CD4-positive, alpha-beta memory T cell (primary cell): ENCODE measurements at regions not wholly inside any gene's neighbourhood (a gene's known extent, or its start where the extent isn't known, plus 50 kb on each side); places are given as distances from the start of the nearest gene placed in this dataset.

ENCODE experiments used
- CTCF ChIA-PET: fragments of 350-600 bp; sonication (Branson Sonifier 250); formaldehyde crosslinking; loops from one replicate; lab custom pipeline; 2021; ENCODE audit warnings: inconsistent platforms; ENCODE audit not compliant: partially characterized antibody; lab: Charles Lee
- POLR2A ChIA-PET: fragments of 350-600 bp; sonication (Branson Sonifier 250); formaldehyde crosslinking; loops from one replicate; lab custom pipeline; 2021; ENCODE audit not compliant: partially characterized antibody; lab: Charles Lee
- DNase-seq, 5 donors: peaks; one replicate each; pipeline versions ENCODE4 v3.0.0 to v3.0.0-alpha.2; 2020 to 2022; ENCODE audit warnings: mixed read lengths in 1 of 5
- H3K27ac ChIP-seq: one replicate; pipeline ENCODE4 v1.7.0; 2013; ENCODE audit warnings: low read depth, low read length
- H3K27me3 ChIP-seq: 2 replicates; pipeline ENCODE4 v1.7.0; 2013; ENCODE audit warnings: mild to moderate bottlenecking, low read length, moderate library complexity; ENCODE audit not compliant: insufficient read depth
- H3K36me3 ChIP-seq: 2 replicates; pipeline ENCODE4 v1.7.0; 2013; ENCODE audit warnings: mild to moderate bottlenecking, low read length, moderate library complexity; ENCODE audit not compliant: insufficient read depth
- H3K4me1 ChIP-seq: 2 replicates; pipeline ENCODE4 v1.7.0; 2013; ENCODE audit warnings: mild to moderate bottlenecking, low read length, moderate library complexity; ENCODE audit not compliant: insufficient read depth
- H3K4me3 ChIP-seq, 2 donors: one replicate each; pipeline ENCODE4 v1.7.0; 2013; ENCODE audit warnings: low read length in 2 of 2, mild to moderate bottlenecking in 1 of 2
- H3K9me3 ChIP-seq, 2 donors: one replicate each; pipeline ENCODE4 v1.7.0; 2013; ENCODE audit warnings: low read length in 2 of 2, control low read depth in 1 of 2; ENCODE audit not compliant: control insufficient read depth in 1 of 2
- H3K27ac Mint-ChIP-seq, 7 donors: one replicate each; pipeline ENCODE4 v1.8.0; 2020 to 2021; ENCODE audit warnings: mixed read lengths in 7 of 7, mild to moderate bottlenecking in 6 of 7, inconsistent platforms in 3 of 7, moderate library complexity in 3 of 7
- H3K27me3 Mint-ChIP-seq, 2 donors: one replicate each; pipeline ENCODE4 v1.8.0; 2020 to 2021; ENCODE audit warnings: mixed read lengths in 2 of 2
- H3K36me3 Mint-ChIP-seq, 2 donors: one replicate each; pipeline ENCODE4 v1.8.0; 2020 to 2021; ENCODE audit warnings: mixed read lengths in 2 of 2, inconsistent platforms in 1 of 2, mild to moderate bottlenecking in 1 of 2
- H3K4me1 Mint-ChIP-seq, 4 donors: one replicate each; pipeline ENCODE4 v1.8.0; 2020 to 2021; ENCODE audit warnings: mixed read lengths in 4 of 4, mild to moderate bottlenecking in 1 of 4
- H3K4me3 Mint-ChIP-seq, 8 donors: one replicate each; pipeline ENCODE4 v1.8.0; 2020 to 2021; ENCODE audit warnings: mixed read lengths in 8 of 8, mild to moderate bottlenecking in 7 of 8, moderate library complexity in 6 of 8, inconsistent platforms in 3 of 8
- H3K9me3 Mint-ChIP-seq, 8 donors: one replicate each; pipeline ENCODE4 v1.8.0; 2020 to 2021; ENCODE audit warnings: mixed read lengths in 8 of 8, mild to moderate bottlenecking in 5 of 8, inconsistent platforms in 3 of 8, moderate library complexity in 1 of 8
- intact Hi-C: fragments of 100-400 bp; cut with micrococcal nuclease; formaldehyde crosslinking; loops from one replicate; pipeline ENCODE4 v1.15.1; 2023

- Mint-ChIP-seq H3K4me1 (no peaks in the 10 kb centered on the region), H3K27ac (no peak overlapping the region)
These were observed 62.7 kb upstream of the EXOC4 start for GRCh38 chr7:133190172-133190528.

GRCh38 chr7:133190650-133191049 is 62.2 kb upstream of the EXOC4 start:
- Mint-ChIP-seq H3K27me3 (peaks cover 3 to 5% of the 10 kb centered on the region in 2 donors), H3K4me1 (no peaks in the 10 kb centered on the region), H3K9me3 (peaks cover 0 to 3% (median 0%) of the 10 kb centered on the region in 8 donors), H3K27ac (no peak overlapping the region), H3K4me3 (no peak overlapping the region), H3K36me3 (no peaks in the 10 kb centered on the region)
- intact Hi-C loops: no loop called here
- no peaks in the 10 kb centered on the region for H3K27me3 ChIP-seq
- H3K9me3 ChIP-seq: no peaks in the 10 kb centered on the region
- no peak overlapping the region for H3K4me3 ChIP-seq
- no peak for DNase-seq
- no peaks in the 10 kb centered on the region for H3K36me3 ChIP-seq
- ChIA-PET CTCF (no interaction called here), POLR2A (no interaction called here)
- H3K4me1 ChIP-seq: no peaks in the 10 kb centered on the region
- no peak overlapping the region for H3K27ac ChIP-seq

More at GRCh38 chr7:133190172-133190528, 62.7 kb upstream of the EXOC4 start:
- Histone ChIP-seq H3K36me3 (no peaks in the 10 kb centered on the region), H3K27ac (no peak overlapping the region), H3K4me3 (no peak overlapping the region), H3K4me1 (no peaks in the 10 kb centered on the region), H3K27me3 (no peaks in the 10 kb centered on the region), H3K9me3 (no peaks in the 10 kb centered on the region)
- ChIA-PET POLR2A (no interaction called here), CTCF (interaction anchor here (0.5 kb wide), 1 partner anchor 62 kb away, joined by 4 read pairs; no protein-coding TSS in a partner anchor)
- DNase-seq: no peak
- H3K27me3 Mint-ChIP-seq: peaks cover 4 to 6% of the 10 kb centered on the region in 2 donors
- intact Hi-C loops: no loop called here
- H3K9me3 Mint-ChIP-seq: peaks cover 0 to 3% (median 0%) of the 10 kb centered on the region in 8 donors
- H3K36me3 Mint-ChIP-seq: no peaks in the 10 kb centered on the region
- H3K4me3 Mint-ChIP-seq: no peak overlapping the region

DNA sequence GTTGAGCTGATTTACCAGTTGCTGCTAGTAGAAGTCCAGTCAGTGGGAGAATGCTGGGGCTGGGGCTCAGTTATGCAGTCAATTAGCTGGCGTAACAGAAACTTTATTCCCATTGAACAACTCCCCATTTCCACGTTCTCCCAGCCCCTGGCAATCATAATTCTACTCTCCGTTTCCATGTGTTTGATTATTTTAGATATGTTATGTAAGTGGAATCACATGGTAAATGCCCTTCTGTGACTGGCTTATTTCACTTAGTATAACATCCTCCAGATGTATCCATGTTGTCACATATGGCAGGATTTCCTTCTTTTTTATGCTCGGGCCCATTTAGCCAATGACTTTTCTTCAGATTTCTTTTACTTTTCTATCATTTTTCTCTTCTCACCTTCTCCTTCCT is 61.1 kb upstream of the EXOC4 start:
- H3K4me3 ChIP-seq: no peak overlapping the region
- CTCF ChIA-PET: no interaction called here
- no peak overlapping the region for H3K27ac Mint-ChIP-seq
- peaks cover 0 to 3% (median 0%) of the 10 kb centered on the region in 8 donors for H3K9me3 Mint-ChIP-seq
- no peak for DNase-seq
- intact Hi-C loops: no loop called here
- H3K9me3 ChIP-seq: no peaks in the 10 kb centered on the region
- H3K4me3 Mint-ChIP-seq: no peak overlapping the region
- H3K4me1 Mint-ChIP-seq: no peaks in the 10 kb centered on the region
- H3K36me3 ChIP-seq: no peaks in the 10 kb centered on the region
- H3K27me3 Mint-ChIP-seq: peaks cover 2 to 7% of the 10 kb centered on the region in 2 donors
- no peaks in the 10 kb centered on the region for H3K4me1 ChIP-seq
- H3K36me3 Mint-ChIP-seq: no peaks in the 10 kb centered on the region
- H3K27me3 ChIP-seq: no peaks in the 10 kb centered on the region
- no peak overlapping the region for H3K27ac ChIP-seq
- POLR2A ChIA-PET: no interaction called here

DNA sequence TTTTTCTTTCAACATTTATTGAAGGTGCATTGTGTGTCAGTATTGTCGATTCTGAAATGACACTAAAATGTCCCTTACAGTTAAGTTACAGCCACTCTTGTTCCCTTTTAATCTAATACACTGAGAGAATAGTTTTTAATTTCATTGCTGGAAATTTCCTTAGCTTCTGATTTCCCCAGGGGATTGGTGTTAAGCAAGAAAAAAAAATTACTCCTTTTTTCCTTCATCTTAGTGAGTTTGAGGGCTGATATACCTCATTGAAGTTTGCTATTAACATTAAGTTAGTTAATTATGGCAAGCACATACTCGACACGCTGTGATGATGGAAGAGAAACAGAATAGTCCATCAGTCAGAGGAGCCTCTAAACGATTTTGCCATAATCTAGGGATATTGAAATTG is 57.0 kb upstream of the EXOC4 start:
- CTCF ChIA-PET: no interaction called here
- H3K9me3 Mint-ChIP-seq: peaks cover 0 to 3% (median 0%) of the 10 kb centered on the region in 8 donors
- Histone ChIP-seq H3K27ac (no peak overlapping the region), H3K4me1 (no peaks in the 10 kb centered on the region), H3K36me3 (no peaks in the 10 kb centered on the region), H3K27me3 (no peaks in the 10 kb centered on the region), H3K4me3 (no peak overlapping the region), H3K9me3 (no peaks in the 10 kb centered on the region)
- DNase-seq: no peak
- intact Hi-C loops: no loop called here
- H3K36me3 Mint-ChIP-seq: no peaks in the 10 kb centered on the region
- H3K27me3 Mint-ChIP-seq: peaks cover 11 to 12% of the 10 kb centered on the region in 2 donors
- no peak overlapping the region for H3K4me3 Mint-ChIP-seq
- POLR2A ChIA-PET: no interaction called here
- H3K27ac Mint-ChIP-seq: no peak overlapping the region
- H3K4me1 Mint-ChIP-seq: no peaks in the 10 kb centered on the region

GRCh38 chr7:133196856-133197612 is 55.8 kb upstream of the EXOC4 start:
- POLR2A ChIA-PET: no interaction called here
- H3K27me3 Mint-ChIP-seq: peaks cover 11 to 12% of the 10 kb centered on the region in 2 donors
- Histone ChIP-seq H3K4me3 (no peak overlapping the region), H3K27ac (no peak overlapping the region), H3K36me3 (no peaks in the 10 kb centered on the region), H3K9me3 (no peaks in the 10 kb centered on the region), H3K4me1 (no peaks in the 10 kb centered on the region), H3K27me3 (no peaks in the 10 kb centered on the region)
- H3K36me3 Mint-ChIP-seq: no peaks in the 10 kb centered on the region
- CTCF ChIA-PET: no interaction called here
- H3K4me1 Mint-ChIP-seq: no peaks in the 10 kb centered on the region
- H3K4me3 Mint-ChIP-seq: no peak overlapping the region
- peaks cover 0 to 3% (median 0%) of the 10 kb centered on the region in 8 donors for H3K9me3 Mint-ChIP-seq
- no peak for DNase-seq
- intact Hi-C loops: no loop called here
- no peak overlapping the region for H3K27ac Mint-ChIP-seq

DNA sequence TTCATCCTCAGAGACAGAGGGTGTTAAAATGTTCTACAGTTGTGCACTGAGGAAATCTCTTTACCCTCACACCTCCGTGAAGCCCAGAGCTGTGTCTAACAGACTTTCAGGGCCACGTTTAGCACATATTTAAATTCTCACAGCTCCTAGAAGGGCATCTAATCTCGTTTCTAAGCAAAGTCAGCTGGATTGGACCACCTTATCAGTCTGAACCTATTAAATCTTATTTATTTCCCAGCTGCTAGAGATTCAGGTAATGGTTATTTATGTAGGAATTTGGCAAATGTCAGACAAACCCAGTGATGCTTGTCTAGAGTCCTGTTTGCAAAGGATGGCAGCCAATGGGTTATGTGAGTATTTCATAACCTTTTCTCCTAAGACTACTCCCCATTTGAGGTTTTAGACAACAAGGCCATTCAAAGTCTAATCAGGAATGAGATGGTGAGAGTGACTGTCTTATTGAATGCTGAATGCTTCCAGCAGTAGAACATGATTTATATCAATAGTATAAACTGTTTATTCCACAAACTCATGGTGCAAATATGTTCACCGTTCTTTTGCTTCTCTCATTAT is 54.8 kb upstream of the EXOC4 start:
- intact Hi-C loops: no loop called here
- CTCF ChIA-PET: no interaction called here
- POLR2A ChIA-PET: no interaction called here
- H3K27me3 Mint-ChIP-seq: peaks cover 11 to 12% of the 10 kb centered on the region in 2 donors
- peaks cover 0 to 3% (median 0%) of the 10 kb centered on the region in 8 donors for H3K9me3 Mint-ChIP-seq
- H3K4me3 Mint-ChIP-seq: no peak overlapping the region
- Histone ChIP-seq H3K27me3 (no peaks in the 10 kb centered on the region), H3K4me1 (no peaks in the 10 kb centered on the region), H3K27ac (no peak overlapping the region), H3K36me3 (no peaks in the 10 kb centered on the region), H3K4me3 (no peak overlapping the region), H3K9me3 (no peaks in the 10 kb centered on the region)
- H3K36me3 Mint-ChIP-seq: no peaks in the 10 kb centered on the region
- no peaks in the 10 kb centered on the region for H3K4me1 Mint-ChIP-seq
- H3K27ac Mint-ChIP-seq: no peak overlapping the region
- DNase-seq: no peak

GRCh38 chr7:133199831-133200230 is 53.0 kb upstream of the EXOC4 start:
- no peak overlapping the region for H3K4me3 Mint-ChIP-seq
- no peaks in the 10 kb centered on the region for H3K36me3 Mint-ChIP-seq
- CTCF ChIA-PET: no interaction called here
- H3K4me1 ChIP-seq: no peaks in the 10 kb centered on the region
- no peak for DNase-seq
- no peaks in the 10 kb centered on the region for H3K9me3 Mint-ChIP-seq
- no peak overlapping the region for H3K27ac ChIP-seq
- no peaks in the 10 kb centered on the region for H3K27me3 ChIP-seq
- H3K4me3 ChIP-seq: no peak overlapping the region
- H3K27me3 Mint-ChIP-seq: peaks cover 9 to 12% of the 10 kb centered on the region in 2 donors
- POLR2A ChIA-PET: no interaction called here
- H3K36me3 ChIP-seq: no peaks in the 10 kb centered on the region
- no peak overlapping the region for H3K27ac Mint-ChIP-seq
- no peaks in the 10 kb centered on the region for H3K4me1 Mint-ChIP-seq
- no peaks in the 10 kb centered on the region for H3K9me3 ChIP-seq
- intact Hi-C loops: no loop called here
